ENCODE measurements at regions not wholly inside any gene's neighbourhood (a gene's known extent, or its start where the extent isn't known, plus 50 kb on each side); places are given as distances from the start of the nearest gene placed in this dataset.

DNA sequence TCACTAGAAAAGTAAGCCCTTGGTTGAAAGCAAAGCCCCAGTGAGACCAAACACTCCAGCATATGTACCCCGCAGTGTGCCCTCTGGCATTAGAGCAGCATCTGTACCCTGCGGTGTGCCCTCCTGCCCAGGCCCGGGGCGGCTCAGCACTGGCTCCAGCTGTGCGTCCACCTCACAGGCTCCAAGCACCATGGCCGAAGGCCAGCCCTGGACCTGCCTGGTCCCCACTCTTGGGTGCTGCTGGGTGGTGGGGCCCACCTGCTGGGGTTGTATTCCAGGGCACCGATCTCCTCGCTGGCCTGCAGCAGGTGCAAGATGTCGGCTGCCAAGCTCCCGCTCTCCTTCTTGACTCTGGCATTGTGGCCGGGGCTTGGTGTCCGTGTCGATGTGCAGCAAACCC lies 230.2 kb downstream of the TUBA3C start:
- Histone ChIP-seq H3K36me3 (ENCODE audit: control insufficient read depth in 2 of 2, insufficient read depth in 2 of 2, low read length in 1 of 2) (no peaks in the 10 kb centered on the region), H3K4me1 (ENCODE audit: control insufficient read depth in 2 of 2, insufficient read depth in 2 of 2, low read length in 2 of 2) (no peaks in the 10 kb centered on the region), H3K9me3 (ENCODE audit: control insufficient read depth in 2 of 2, insufficient read depth in 1 of 2, low read length in 1 of 2) (peaks cover 12 to 70% of the 10 kb centered on the region in 2 donors), H3K27ac (ENCODE audit: low read depth in 1 of 2, low read length in 1 of 2) (no peak overlapping the region), H3K4me3 (ENCODE audit: low read length in 2 of 2) (no peak overlapping the region), H3K27me3 (ENCODE audit: control insufficient read depth in 2 of 2, insufficient read depth in 1 of 2, low read length in 1 of 2) (no peaks in the 10 kb centered on the region)
- no peak for DNase-seq (ENCODE audit: low read depth in 6 of 9, low spot score in 9 of 9)
- WGBS, result 95% methylated on average over 13 of the region's 13 CpGs

DNA sequence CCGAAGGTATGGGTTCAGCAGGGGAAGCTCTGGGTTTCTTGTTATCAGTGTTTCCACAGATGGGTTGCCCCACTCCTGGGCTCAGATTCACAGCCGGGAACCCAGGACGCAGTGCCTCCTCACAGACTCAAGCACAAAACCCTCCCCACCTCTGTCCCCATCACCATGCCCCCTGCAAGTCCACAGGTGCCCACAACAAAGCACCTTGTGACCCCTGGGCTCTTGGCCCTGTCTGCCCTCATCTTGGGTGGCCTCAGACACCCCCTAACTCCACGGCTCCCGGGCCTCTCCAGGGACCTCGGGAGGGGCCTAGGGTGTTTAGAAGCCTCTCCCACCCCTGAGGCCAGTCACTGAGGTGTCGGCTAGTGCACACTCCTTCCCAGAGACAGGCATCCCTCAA lies 231.7 kb downstream of the TUBA3C start:
- H3K36me3 ChIP-seq (ENCODE audit: control insufficient read depth in 2 of 2, insufficient read depth in 2 of 2, low read length in 1 of 2), result no peaks in the 10 kb centered on the region
- H3K4me1 ChIP-seq (ENCODE audit: control insufficient read depth in 2 of 2, insufficient read depth in 2 of 2, low read length in 2 of 2), result no peaks in the 10 kb centered on the region
- DNase-seq (ENCODE audit: low read depth in 6 of 9, low spot score in 9 of 9), result no peak
- H3K4me3 ChIP-seq (ENCODE audit: low read length in 2 of 2), result no peak overlapping the region
- H3K27me3 ChIP-seq (ENCODE audit: control insufficient read depth in 2 of 2, insufficient read depth in 1 of 2, low read length in 1 of 2), result no peaks in the 10 kb centered on the region
- no peak overlapping the region for H3K27ac ChIP-seq (ENCODE audit: low read depth in 1 of 2, low read length in 1 of 2)
- WGBS, result 93% methylated on average over 7 of the region's 7 CpGs
- H3K9me3 ChIP-seq (ENCODE audit: control insufficient read depth in 2 of 2, insufficient read depth in 1 of 2, low read length in 1 of 2), result peaks cover 11 to 69% of the 10 kb centered on the region in 2 donors

DNA sequence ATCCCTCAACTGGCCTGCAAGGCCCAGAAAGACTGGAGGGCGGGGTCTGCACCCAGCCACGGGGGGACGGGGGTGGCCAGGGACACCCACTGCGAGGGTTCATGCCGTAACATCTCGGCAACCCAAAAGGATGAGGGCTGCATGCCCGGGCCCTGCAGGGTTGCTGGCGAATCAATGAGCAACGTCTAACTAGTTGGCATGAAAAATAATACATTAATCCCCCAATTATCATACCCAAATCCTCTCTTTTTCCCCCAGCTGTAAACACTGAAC lies 232.2 kb downstream of the TUBA3C start:
- H3K36me3 ChIP-seq (ENCODE audit: control insufficient read depth in 2 of 2, insufficient read depth in 2 of 2, low read length in 1 of 2), result no peaks in the 10 kb centered on the region
- no peak for DNase-seq (ENCODE audit: low read depth in 6 of 9, low spot score in 9 of 9)
- H3K27me3 ChIP-seq (ENCODE audit: control insufficient read depth in 2 of 2, insufficient read depth in 1 of 2, low read length in 1 of 2), result no peaks in the 10 kb centered on the region
- no peak overlapping the region for H3K27ac ChIP-seq (ENCODE audit: low read depth in 1 of 2, low read length in 1 of 2)
- 71% methylated on average over 9 of the region's 9 CpGs for WGBS
- H3K9me3 ChIP-seq (ENCODE audit: control insufficient read depth in 2 of 2, insufficient read depth in 1 of 2, low read length in 1 of 2), result peaks cover 10 to 69% of the 10 kb centered on the region in 2 donors
- no peaks in the 10 kb centered on the region for H3K4me1 ChIP-seq (ENCODE audit: control insufficient read depth in 2 of 2, insufficient read depth in 2 of 2, low read length in 2 of 2)
- no peak overlapping the region for H3K4me3 ChIP-seq (ENCODE audit: low read length in 2 of 2)

DNA sequence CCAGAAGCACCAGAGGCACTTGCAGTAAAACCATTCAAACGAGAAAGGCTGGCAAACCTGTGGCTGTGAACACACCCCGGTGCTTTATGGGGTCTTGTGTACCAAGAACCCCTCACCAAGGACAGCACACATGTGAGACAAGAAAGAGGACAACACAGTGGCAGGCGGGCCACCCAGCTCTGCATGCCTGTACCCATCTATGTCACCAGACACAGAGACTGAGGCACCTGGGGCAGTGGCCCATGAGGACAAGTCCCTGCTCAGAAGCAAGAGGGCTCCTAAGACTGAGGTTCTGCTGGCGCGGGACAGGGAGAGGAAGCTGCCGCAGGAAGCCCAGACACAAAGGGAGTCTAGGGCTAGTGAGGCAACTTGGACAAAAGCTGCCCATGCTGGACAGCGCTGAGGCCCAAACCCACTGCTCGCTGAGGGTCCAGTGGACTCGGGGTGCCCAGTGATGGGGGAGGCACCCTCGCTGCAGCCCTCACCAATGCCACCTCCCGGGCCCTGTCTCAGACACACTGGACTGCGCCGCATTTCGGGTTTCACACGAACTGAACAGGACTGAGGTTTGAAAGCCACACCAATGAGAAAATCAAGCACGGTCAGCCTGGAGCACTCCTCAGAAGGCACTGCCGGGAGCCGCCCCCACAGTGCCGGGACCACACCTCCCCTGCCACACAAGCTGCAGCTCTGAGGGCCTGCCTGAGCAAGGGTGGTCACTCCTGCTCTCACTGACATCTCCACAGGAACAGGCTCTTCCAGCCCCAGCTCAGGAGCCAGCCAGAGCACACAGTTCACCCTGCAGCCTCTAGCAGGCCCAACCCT lies 232.7 kb downstream of the TUBA3C start:
- no peak overlapping the region for H3K27ac ChIP-seq (ENCODE audit: low read depth in 1 of 2, low read length in 1 of 2)
- 88% methylated on average over 19 of the region's 19 CpGs for WGBS
- DNase-seq (ENCODE audit: low read depth in 6 of 9, low spot score in 9 of 9), result no peak
- H3K4me3 ChIP-seq (ENCODE audit: low read length in 2 of 2), result no peak overlapping the region
- H3K27me3 ChIP-seq (ENCODE audit: control insufficient read depth in 2 of 2, insufficient read depth in 1 of 2, low read length in 1 of 2), result no peaks in the 10 kb centered on the region
- no peaks in the 10 kb centered on the region for H3K36me3 ChIP-seq (ENCODE audit: control insufficient read depth in 2 of 2, insufficient read depth in 2 of 2, low read length in 1 of 2)
- H3K9me3 ChIP-seq (ENCODE audit: control insufficient read depth in 2 of 2, insufficient read depth in 1 of 2, low read length in 1 of 2), result peaks cover 13 to 69% of the 10 kb centered on the region in 2 donors
- no peaks in the 10 kb centered on the region for H3K4me1 ChIP-seq (ENCODE audit: control insufficient read depth in 2 of 2, insufficient read depth in 2 of 2, low read length in 2 of 2)

DNA sequence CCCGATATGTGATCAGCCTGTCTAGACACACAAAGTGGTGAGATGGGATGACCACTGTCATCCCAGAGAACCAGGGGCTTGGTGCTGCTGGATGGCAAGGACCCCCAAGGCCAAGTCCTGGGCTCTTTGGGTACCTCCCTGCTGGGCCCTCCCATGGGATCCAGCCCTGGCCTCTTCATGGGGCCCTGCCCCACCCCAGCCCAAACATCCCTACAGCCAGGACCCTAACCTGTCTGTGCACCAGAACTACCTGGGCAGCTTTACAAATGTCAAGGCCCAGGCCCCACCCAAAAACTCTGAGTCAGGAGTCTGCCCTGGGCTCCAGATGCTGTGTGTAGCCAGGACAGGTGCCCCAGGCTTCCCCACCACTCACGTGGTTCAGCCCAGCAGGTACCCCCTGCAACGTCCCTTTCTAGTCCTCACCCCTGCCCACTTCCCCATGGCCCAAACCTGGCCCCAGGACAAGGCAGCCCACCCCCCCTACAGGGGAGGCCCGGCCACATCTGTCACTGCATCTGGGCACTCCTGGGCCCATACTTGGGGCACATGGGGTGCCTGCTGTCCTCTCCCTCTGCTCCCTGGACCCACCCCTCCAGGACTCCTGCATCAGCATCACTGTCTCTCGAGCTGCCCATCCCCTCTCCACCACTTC lies 233.5 kb downstream of the TUBA3C start:
- WGBS, result 66% methylated on average over 5 of the region's 5 CpGs
- no peak for DNase-seq (ENCODE audit: low read depth in 6 of 9, low spot score in 9 of 9)

DNA sequence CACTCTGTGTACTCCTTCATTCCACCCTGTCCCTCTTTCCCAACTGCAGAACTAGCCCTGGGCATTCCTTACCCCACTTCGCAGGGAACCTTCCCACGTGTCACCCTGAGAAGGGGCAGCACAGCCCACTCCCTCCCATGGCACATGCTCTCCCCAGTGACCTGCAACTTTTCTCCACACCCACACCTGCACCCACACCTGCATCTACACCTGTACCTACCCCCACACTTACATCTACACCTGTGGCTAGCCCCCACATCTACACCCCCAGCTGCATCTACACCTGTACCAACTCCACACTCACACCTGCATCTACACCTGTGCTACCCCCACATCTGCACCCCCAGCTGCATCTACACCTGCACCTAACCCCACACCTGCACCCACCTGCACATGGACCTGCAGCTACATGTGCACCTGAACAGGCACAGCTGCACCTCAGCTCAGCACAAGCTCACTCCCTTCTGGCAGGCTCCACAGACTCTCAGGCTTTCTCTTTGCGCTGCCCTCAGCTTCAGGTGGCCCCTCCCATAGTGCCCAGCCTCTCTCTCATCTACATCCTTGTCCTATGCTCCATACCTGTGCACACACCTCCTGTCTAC lies 234.1 kb downstream of the TUBA3C start:
- no peak for DNase-seq (ENCODE audit: low read depth in 6 of 9, low spot score in 9 of 9)
- no peak overlapping the region for H3K27ac ChIP-seq (ENCODE audit: low read depth in 1 of 2, low read length in 1 of 2)
- H3K36me3 ChIP-seq (ENCODE audit: control insufficient read depth in 2 of 2, insufficient read depth in 2 of 2, low read length in 1 of 2), result no peaks in the 10 kb centered on the region
- WGBS, result 92% methylated on average over 3 of the region's 3 CpGs
- H3K4me1 ChIP-seq (ENCODE audit: control insufficient read depth in 2 of 2, insufficient read depth in 2 of 2, low read length in 2 of 2), result no peaks in the 10 kb centered on the region
- H3K27me3 ChIP-seq (ENCODE audit: control insufficient read depth in 2 of 2, insufficient read depth in 1 of 2, low read length in 1 of 2), result no peaks in the 10 kb centered on the region
- peaks cover 12 to 70% of the 10 kb centered on the region in 2 donors for H3K9me3 ChIP-seq (ENCODE audit: control insufficient read depth in 2 of 2, insufficient read depth in 1 of 2, low read length in 1 of 2)
- H3K4me3 ChIP-seq (ENCODE audit: low read length in 2 of 2), result no peak overlapping the region

More for the DNA sequence above, 233.5 kb downstream of the TUBA3C start:
- H3K4me1 ChIP-seq (ENCODE audit: control insufficient read depth in 2 of 2, insufficient read depth in 2 of 2, low read length in 2 of 2), result no peaks in the 10 kb centered on the region
- H3K27me3 ChIP-seq (ENCODE audit: control insufficient read depth in 2 of 2, insufficient read depth in 1 of 2, low read length in 1 of 2), result no peaks in the 10 kb centered on the region
- peaks cover 14 to 71% of the 10 kb centered on the region in 2 donors for H3K9me3 ChIP-seq (ENCODE audit: control insufficient read depth in 2 of 2, insufficient read depth in 1 of 2, low read length in 1 of 2)
- H3K27ac ChIP-seq (ENCODE audit: low read depth in 1 of 2, low read length in 1 of 2), result no peak overlapping the region
- no peak overlapping the region for H3K4me3 ChIP-seq (ENCODE audit: low read length in 2 of 2)
- no peaks in the 10 kb centered on the region for H3K36me3 ChIP-seq (ENCODE audit: control insufficient read depth in 2 of 2, insufficient read depth in 2 of 2, low read length in 1 of 2)

DNA sequence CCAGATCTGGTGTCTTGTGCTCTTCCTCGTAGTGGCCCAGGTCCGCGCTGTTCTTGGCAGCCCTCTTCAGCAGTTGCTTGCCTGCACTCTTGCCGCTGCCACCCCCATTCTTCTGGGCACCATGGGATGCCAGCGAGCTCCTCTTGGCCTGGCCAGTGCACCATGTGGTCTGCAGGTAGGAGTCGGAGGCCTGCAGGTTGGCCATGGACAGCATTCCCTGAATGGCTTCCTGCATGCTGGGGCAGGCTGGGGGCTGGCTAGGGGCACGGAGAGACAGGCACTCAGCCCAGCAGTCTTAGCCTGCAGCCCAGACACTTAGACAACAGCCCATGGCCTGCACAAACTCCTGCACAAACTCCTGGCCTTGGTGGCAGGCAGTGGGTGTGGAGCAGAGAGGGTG lies 234.9 kb downstream of the TUBA3C start:
- Histone ChIP-seq H3K36me3 (ENCODE audit: control insufficient read depth in 2 of 2, insufficient read depth in 2 of 2, low read length in 1 of 2) (no peaks in the 10 kb centered on the region), H3K4me3 (ENCODE audit: low read length in 2 of 2) (no peak overlapping the region), H3K4me1 (ENCODE audit: control insufficient read depth in 2 of 2, insufficient read depth in 2 of 2, low read length in 2 of 2) (no peaks in the 10 kb centered on the region), H3K27ac (ENCODE audit: low read depth in 1 of 2, low read length in 1 of 2) (no peak overlapping the region), H3K27me3 (ENCODE audit: control insufficient read depth in 2 of 2, insufficient read depth in 1 of 2, low read length in 1 of 2) (no peaks in the 10 kb centered on the region), H3K9me3 (ENCODE audit: control insufficient read depth in 2 of 2, insufficient read depth in 1 of 2, low read length in 1 of 2) (peaks cover 12 to 63% of the 10 kb centered on the region in 2 donors)
- WGBS, result 67% methylated on average over 7 of the region's 7 CpGs
- no peak for DNase-seq (ENCODE audit: low read depth in 6 of 9, low spot score in 9 of 9)

DNA sequence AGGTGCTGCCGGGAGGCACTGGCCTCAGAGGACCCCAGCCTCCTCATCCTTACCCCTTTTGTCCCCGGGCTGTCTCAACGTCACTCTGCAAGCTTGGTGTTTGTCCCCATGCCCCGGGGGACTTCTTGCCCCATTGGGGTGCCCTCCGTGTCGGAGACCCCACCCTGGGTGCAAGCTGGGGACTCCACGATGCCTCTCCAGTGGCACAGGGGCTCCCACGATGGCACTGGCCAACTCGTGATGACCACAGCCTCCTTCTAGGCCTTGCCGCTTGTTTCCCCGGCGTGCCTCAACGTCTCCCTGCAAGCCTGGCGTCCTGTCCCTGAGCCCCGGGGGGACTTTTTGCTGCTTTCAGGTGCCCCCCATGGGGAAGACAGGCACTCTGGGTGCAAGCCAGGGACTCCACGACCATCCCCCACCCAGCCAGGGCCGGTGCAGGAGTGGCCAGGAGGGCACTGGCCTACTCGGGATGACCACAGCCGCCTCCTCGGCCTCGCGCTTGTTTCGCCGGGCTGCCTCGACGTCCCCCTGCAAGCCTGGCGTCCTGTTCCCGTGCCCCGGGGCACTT lies 237.0 kb downstream of the TUBA3C start:
- 96% methylated on average over 29 of the region's 29 CpGs for WGBS
- no peaks in the 10 kb centered on the region for H3K27me3 ChIP-seq (ENCODE audit: control insufficient read depth in 2 of 2, insufficient read depth in 1 of 2, low read length in 1 of 2)
- H3K36me3 ChIP-seq (ENCODE audit: control insufficient read depth in 2 of 2, insufficient read depth in 2 of 2, low read length in 1 of 2), result no peaks in the 10 kb centered on the region
- no peaks in the 10 kb centered on the region for H3K4me1 ChIP-seq (ENCODE audit: control insufficient read depth in 2 of 2, insufficient read depth in 2 of 2, low read length in 2 of 2)
- no peak overlapping the region for H3K4me3 ChIP-seq (ENCODE audit: low read length in 2 of 2)
- no peak overlapping the region for H3K27ac ChIP-seq (ENCODE audit: low read depth in 1 of 2, low read length in 1 of 2)
- no peak for DNase-seq (ENCODE audit: low read depth in 6 of 9, low spot score in 9 of 9)
- peaks cover 6 to 42% of the 10 kb centered on the region in 2 donors for H3K9me3 ChIP-seq (ENCODE audit: control insufficient read depth in 2 of 2, insufficient read depth in 1 of 2, low read length in 1 of 2)

All from thymus (tissue), 11 donors.